HG03139 (cell line): ENCODE measurements at regions not wholly inside any gene's neighbourhood (a gene's known extent, or its start where the extent isn't known, plus 50 kb on each side); places are given as distances from the start of the nearest gene placed in this dataset.

Experiments
- ATAC-seq: cut with Tn5 transposase; IDR thresholded peaks from one replicate; pipeline ENCODE4 v1.9.1; 2021; ENCODE audit not compliant: unreplicated experiment

- ATAC-seq, result no peak
These were observed 549.5 kb downstream of the C4orf33 start for GRCh38 chr4:129645461-129645860.

GRCh38 chr4:129668092-129668491, 572.1 kb downstream of the C4orf33 start:
- ATAC-seq, result no peak

DNA sequence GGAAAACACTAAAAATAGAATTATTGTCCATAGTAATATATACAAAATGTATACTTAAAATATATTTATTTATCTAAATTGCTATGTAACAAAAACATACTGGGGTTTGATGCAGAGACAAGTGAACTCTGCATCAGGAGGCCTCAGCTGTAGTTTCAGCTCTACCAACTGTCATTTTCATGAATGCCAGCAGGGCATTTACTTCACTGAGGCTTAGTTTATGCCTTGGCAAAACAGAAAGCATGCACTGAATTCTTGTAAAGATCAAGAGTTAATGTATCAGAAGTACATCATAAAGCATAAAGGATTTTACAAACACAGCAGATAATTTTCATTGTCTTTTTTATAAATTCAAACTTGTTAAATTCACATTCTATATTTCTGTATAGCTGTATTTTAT, 577.0 kb downstream of the C4orf33 start:
- ATAC-seq, result no peak

GRCh38 chr4:129675036-129675435, 579.1 kb downstream of the C4orf33 start:
- no peak for ATAC-seq

DNA sequence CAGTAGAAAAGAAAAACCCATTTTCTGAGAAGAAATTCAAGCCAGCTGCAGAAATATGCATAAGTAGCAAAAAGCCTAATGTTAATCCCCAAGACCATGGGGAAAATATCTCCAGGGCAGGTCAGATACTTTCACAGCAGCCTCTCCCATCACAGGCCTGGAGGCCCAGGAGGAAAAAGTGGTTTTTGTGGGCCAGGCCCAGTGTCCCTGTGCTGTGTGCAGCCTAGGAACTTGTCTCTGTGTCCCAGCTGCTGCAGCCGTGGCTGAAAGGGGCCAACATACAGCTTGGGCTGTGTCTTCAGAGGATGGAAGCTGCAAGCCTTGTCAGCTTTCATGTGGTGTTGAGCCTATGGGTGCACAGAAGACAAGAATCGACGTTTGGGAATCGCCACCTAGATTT, 581.0 kb downstream of the C4orf33 start:
- no peak for ATAC-seq

- no peak for ATAC-seq
These were observed 586.6 kb downstream of the C4orf33 start for GRCh38 chr4:129682586-129682985.

- no peak for ATAC-seq
These were observed 612.0 kb downstream of the C4orf33 start for GRCh38 chr4:129707949-129708348.

DNA sequence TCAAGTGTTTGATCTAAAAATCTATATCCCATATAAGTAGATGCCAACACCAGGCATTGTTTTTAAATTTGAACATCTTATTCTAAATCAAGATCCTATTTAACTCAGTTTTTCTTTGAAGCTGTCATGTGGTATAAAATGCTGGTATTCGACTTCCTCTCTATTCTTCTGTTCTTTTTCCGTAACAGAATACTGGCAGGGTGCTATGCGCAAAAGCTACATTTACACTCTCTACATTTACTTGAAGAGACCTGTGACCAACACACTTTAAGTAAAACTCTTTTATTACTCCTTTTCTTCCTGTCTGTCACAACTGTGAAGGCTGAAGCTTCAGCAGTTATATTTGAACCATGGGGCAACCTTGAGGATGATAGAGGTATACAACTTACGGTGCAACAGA, 612.8 kb downstream of the C4orf33 start:
- no peak for ATAC-seq

- no peak for ATAC-seq
These were observed 642.2 kb downstream of the C4orf33 start for GRCh38 chr4:129738175-129738574.

- no peak for ATAC-seq
These were observed 651.8 kb downstream of the C4orf33 start for GRCh38 chr4:129747756-129748155.

DNA sequence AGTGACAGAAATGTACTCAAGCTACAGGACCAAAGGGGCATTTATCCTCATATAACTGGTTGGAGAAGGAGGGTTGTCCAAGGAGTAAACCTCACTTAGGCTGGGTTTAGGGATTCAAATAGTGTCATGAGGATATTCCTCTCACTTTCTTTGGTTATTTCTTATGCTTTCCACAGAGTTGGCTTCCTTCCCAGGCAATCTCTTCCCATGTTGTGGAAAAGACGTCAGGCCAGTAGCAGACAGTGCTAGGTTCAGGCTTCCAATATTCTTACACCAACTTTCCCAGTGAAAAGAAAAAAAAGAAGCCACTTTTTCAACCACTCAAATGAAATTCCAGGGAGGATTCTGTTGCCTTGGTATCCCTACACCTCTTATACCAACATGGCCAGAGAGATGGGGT, 653.0 kb downstream of the C4orf33 start:
- ATAC-seq, result no peak

DNA sequence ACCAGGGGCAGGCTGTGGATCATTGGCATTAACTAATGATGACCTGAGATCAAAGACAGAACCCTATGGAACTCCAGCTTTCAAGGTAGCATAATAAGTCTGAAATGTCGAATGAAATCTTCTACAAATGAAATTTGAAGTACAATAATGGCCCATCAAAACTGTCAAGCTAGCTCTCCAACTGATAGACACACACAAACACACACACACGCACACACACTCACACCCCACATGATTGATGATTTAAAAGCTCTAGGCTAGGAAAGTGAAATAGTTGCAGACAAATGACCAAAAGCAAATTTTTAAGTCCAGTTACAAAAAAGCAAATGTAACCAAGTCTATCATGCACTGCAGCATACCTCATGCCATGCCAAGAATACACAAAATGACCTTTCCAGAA, 655.7 kb downstream of the C4orf33 start:
- no peak for ATAC-seq

GRCh38 chr4:129783596-129783995, 687.6 kb downstream of the C4orf33 start:
- no peak for ATAC-seq

GRCh38 chr4:129788486-129788885, 692.5 kb downstream of the C4orf33 start:
- ATAC-seq, result no peak

DNA sequence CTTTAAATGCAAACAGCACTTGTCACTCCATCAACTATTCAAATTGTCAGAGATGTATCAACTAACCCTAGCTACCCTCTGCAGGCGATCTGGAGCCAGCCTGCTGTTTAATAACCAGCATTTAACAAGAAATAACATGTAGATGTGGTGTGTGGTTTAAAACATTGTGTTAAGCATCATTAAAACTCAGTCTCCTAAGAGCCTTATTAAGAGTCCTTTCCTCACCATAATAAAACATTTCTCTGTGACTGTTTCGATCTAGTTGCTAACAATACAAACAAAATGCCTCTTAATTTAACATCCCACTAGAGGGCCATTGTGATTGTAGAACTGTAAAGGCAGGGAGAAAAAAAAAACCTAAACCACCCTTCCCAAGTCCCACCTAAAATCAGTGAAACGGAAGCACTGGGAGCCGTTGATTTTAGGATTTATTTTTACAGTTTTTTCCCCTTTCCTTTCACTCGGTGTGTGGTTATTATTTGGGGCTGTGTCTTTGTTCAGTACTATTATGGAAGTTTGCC, 708.6 kb downstream of the C4orf33 start:
- no peak for ATAC-seq

DNA sequence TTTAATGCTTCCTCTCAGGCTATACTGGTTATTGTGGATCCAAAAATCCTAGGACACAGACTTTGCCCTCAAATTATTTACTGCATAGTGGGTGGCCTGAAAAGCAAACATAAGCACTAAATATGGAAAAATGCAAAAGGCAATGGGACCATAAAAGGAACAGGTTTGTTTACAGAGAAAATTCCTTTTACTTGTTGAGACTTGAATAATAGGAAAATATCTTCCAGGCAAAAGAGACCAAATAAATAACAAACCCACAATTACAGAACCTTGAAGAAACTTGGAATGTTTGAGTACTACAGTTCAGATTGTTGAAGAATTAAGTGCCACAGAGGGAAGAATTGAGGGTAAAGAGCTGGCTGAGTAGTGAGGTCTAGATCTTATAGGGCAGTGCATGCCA, 711.0 kb downstream of the C4orf33 start:
- no peak for ATAC-seq

DNA sequence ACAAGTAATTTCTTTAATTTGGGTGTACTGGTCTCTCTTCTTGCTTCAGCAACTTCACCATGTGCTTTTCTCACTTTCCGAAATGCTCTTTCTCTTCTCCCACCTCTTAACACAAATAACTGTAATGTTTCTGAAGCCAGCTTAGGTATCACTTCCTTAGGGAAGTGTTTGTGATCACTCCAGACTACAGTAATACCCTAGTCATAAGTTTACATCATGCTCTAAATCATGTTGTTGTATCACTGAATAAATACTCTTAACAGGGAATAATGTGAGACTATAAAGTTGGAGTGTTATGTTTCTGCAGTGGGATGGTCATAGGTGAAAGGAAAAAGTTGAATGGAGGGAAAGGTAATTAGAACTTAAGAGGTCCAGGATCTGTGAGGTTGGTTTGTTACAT, 712.3 kb downstream of the C4orf33 start:
- no peak for ATAC-seq

DNA sequence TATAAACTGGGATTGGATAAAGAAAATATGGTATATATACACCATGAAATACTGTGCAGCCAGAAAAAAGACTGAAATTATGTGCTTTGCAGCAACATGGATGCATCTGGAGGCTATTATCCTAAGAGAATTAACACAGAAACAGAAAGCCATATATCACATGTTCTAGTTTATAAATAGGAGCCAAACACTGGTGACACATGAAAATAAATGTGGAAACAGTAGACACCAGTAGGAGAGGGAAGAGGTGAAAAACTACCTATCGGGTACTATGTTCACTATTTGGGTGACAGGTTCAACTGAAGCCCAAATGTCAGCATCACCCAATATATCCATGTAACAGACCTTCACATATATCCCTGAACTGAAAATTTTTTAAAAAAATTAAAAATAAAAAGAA, 725.1 kb downstream of the C4orf33 start:
- no peak for ATAC-seq

- no peak for ATAC-seq
These were observed 726.0 kb downstream of the C4orf33 start for GRCh38 chr4:129821963-129822362.

- ATAC-seq, result no peak
These were observed 726.7 kb downstream of the C4orf33 start for GRCh38 chr4:129822701-129823100.

GRCh38 chr4:129823105-129823504, 727.2 kb downstream of the C4orf33 start:
- ATAC-seq, result no peak

GRCh38 chr4:129829373-129829772, 733.4 kb downstream of the C4orf33 start:
- ATAC-seq, result no peak

DNA sequence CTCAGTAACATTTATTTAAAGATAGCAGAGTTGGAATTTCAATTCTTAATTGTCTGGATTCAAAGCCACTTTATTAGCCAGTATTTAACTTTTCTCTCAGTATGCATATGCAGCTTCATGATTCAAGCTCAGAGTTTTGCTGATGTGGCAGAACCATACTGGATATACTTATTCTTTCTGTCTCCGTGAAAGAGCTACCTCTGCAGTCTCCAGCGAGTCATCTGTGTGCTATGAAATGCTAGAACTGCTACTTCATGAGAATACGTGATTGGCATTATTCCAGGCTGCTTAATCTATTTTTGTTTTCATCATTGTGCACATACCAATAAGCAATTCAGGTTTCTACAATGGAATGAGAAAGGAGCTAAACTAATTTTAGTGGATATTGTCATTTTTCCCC, 743.7 kb downstream of the C4orf33 start:
- ATAC-seq, result no peak

- ATAC-seq, result no peak
These were observed 746.1 kb downstream of the C4orf33 start for GRCh38 chr4:129842096-129842495.
